Suprapubic skin (tissue), 4 donors: ENCODE measurements at regions not wholly inside any gene's neighbourhood (a gene's known extent, or its start where the extent isn't known, plus 50 kb on each side); places are given as distances from the start of the nearest gene placed in this dataset.
"Not testable (repeated sequence)": the region's sequence is repeated elsewhere in the genome, so short reads cannot be mapped to it uniquely, and the experiment has no call there.

Experiments
- DNase-seq, 2 donors: peaks; one replicate each; pipeline ENCODE4 v3.0.0-alpha.2; 2019; ENCODE audit warnings: low spot score in 2 of 2
- H3K27ac ChIP-seq: fragments of 200-600 bp; sonication (generic); one replicate; pipeline ENCODE4 v1.5.1; 2019
- H3K27me3 ChIP-seq: fragments of 200-600 bp; sonication (generic); one replicate; pipeline ENCODE4 v1.5.1; 2019
- H3K36me3 ChIP-seq: fragments of 200-600 bp; sonication (generic); one replicate; pipeline ENCODE4 v1.5.1; 2019
- H3K4me1 ChIP-seq: fragments of 200-600 bp; sonication (generic); one replicate; pipeline ENCODE4 v1.5.1; 2019
- H3K4me3 ChIP-seq: fragments of 200-600 bp; sonication (generic); one replicate; pipeline ENCODE4 v1.5.1; 2019; ENCODE audit warnings: mild to moderate bottlenecking
- H3K9me3 ChIP-seq: fragments of 200-600 bp; sonication (generic); one replicate; pipeline ENCODE4 v1.5.1; 2019
- EP300 ChIP-seq: sonication (generic); formaldehyde crosslinking; IDR thresholded peaks from one replicate; pipeline ENCODE4 v1.6.1; 2017; ENCODE audit warnings: antibody characterized with exemption
- POLR2A ChIP-seq, 2 donors: fragments of 450-650 bp; IDR thresholded peaks; one replicate each; pipeline ENCODE4 v1.6.1; 2017; ENCODE audit warnings: antibody characterized with exemption in 2 of 2, mild to moderate bottlenecking in 2 of 2, moderate library complexity in 2 of 2
- POLR2AphosphoS5 ChIP-seq, 3 donors: sonication (generic); formaldehyde crosslinking; IDR thresholded peaks; one replicate each; pipeline ENCODE4 v1.6.1; 2017; ENCODE audit warnings: antibody characterized with exemption in 3 of 3
- WGBS: methylation state at CpG from one replicate; pipeline ENCODE4 v1.1.5; 2018; 5-methylcytosine and 5-hydroxymethylcytosine counted together
- TF ChIP-seq, protein P1 (sequence below), 2 donors: fragments of 200-600 bp in 1 of 2; fragments of 450-650 bp in 1 of 2; sonication (generic) in 1 of 2; IDR thresholded peaks; one replicate each; pipeline ENCODE4 v1.5.1; 2016 to 2019; ENCODE audit warnings: antibody characterized with exemption in 2 of 2, mild to moderate bottlenecking in 1 of 2, moderate library complexity in 1 of 2

DNA sequence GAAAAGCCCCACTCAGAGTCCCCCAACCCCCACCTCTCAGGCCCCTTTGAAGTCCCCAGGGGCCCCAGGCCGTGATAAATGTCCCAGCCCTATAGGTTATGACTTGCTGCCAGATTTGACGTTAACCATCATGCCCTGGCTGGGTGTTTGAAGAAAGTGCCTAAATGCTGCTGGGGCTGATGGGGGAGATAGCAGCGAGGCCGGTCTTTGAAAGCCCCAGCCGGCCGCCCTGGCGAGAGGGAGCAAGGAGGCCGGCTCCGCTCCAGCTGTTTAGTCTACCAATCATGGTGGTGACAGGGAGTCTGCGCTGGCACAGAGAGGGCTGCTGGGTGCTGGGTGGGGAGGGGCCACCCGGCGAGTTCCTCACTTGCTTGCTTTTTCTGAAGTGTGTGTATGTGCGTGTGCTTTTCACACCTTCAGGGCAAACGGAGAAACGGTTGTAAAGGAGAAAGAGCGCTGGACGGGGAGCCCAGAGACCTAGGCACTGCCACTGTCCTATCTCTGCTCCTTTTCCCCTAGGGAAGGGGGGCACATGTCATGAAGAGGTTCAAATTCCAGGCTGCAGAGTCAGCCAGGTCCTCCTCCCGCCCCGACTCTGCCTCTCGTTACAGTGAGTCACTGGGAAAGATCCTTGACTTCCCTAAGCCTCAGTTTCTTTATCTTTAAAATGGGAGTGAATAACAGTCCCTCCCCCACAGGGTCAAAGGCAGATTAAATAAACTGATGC is 126.1 kb upstream of the HAND1 start:
- no peak overlapping the region for H3K4me3 ChIP-seq
- TF ChIP-seq, protein P1, sequence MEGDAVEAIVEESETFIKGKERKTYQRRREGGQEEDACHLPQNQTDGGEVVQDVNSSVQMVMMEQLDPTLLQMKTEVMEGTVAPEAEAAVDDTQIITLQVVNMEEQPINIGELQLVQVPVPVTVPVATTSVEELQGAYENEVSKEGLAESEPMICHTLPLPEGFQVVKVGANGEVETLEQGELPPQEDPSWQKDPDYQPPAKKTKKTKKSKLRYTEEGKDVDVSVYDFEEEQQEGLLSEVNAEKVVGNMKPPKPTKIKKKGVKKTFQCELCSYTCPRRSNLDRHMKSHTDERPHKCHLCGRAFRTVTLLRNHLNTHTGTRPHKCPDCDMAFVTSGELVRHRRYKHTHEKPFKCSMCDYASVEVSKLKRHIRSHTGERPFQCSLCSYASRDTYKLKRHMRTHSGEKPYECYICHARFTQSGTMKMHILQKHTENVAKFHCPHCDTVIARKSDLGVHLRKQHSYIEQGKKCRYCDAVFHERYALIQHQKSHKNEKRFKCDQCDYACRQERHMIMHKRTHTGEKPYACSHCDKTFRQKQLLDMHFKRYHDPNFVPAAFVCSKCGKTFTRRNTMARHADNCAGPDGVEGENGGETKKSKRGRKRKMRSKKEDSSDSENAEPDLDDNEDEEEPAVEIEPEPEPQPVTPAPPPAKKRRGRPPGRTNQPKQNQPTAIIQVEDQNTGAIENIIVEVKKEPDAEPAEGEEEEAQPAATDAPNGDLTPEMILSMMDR (IDR thresholded peaks at IDR 0.05), result no peak
- TF ChIP-seq POLR2A (IDR thresholded peaks at IDR 0.05), result no peak
- TF ChIP-seq EP300, result no peak
- TF ChIP-seq POLR2AphosphoS5 (IDR thresholded peaks at IDR 0.05), result no peak
- WGBS, result 4% methylated on average over 18 of the region's 20 CpGs
- H3K9me3 ChIP-seq, result no peaks in the 10 kb centered on the region
- peaks cover 20% of the 10 kb centered on the region for H3K27me3 ChIP-seq
- no peak overlapping the region for H3K27ac ChIP-seq
- DNase-seq, result no peak
- H3K36me3 ChIP-seq, result no peaks in the 10 kb centered on the region
- peaks cover 9% of the 10 kb centered on the region for H3K4me1 ChIP-seq

GRCh38 chr5:154603485-154603884 is 125.5 kb upstream of the HAND1 start:
- TF ChIP-seq EP300 (no peak), POLR2A (IDR thresholded peaks at IDR 0.05) (no peak), POLR2AphosphoS5 (IDR thresholded peaks at IDR 0.05) (no peak)
- TF ChIP-seq, protein P1 (IDR thresholded peaks at IDR 0.05), result no peak
- WGBS, result 70% methylated on average over 1 of the region's 1 CpG
- no peak overlapping the region for H3K4me3 ChIP-seq
- peaks cover 20% of the 10 kb centered on the region for H3K27me3 ChIP-seq
- DNase-seq, result no peak
- H3K36me3 ChIP-seq, result no peaks in the 10 kb centered on the region
- H3K4me1 ChIP-seq, result peaks cover 9% of the 10 kb centered on the region
- no peaks in the 10 kb centered on the region for H3K9me3 ChIP-seq
- no peak overlapping the region for H3K27ac ChIP-seq

DNA sequence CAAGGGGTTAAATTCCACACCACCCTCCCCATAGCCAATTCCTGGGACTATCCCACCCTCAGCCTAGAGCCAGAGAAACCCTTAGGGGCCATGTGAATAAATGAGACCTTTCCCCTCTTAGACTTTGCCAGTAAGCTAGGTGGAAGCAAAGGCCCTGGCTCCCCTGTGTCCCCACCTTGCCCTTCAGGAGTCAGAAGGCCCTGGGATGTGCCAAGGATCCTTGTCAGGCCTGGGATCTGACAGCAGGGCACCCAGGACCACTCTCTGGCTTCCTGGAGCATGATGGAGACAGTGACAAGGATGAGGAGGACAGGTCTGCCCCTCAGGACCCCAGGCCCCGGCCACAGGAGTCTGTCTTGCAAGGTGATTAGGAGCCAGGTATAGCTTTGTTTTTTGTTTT is 125.0 kb upstream of the HAND1 start:
- H3K9me3 ChIP-seq, result no peaks in the 10 kb centered on the region
- H3K4me3 ChIP-seq, result no peak overlapping the region
- no peak for DNase-seq
- peaks cover 21% of the 10 kb centered on the region for H3K27me3 ChIP-seq
- H3K36me3 ChIP-seq, result no peaks in the 10 kb centered on the region
- 83% methylated on average over 1 of the region's 1 CpG for WGBS
- H3K27ac ChIP-seq, result no peak overlapping the region
- no peak for TF ChIP-seq POLR2AphosphoS5 (IDR thresholded peaks at IDR 0.05)
- H3K4me1 ChIP-seq, result peaks cover 9% of the 10 kb centered on the region

- Histone ChIP-seq H3K4me1 (peaks cover 9% of the 10 kb centered on the region), H3K4me3 (no peak overlapping the region), H3K36me3 (no peaks in the 10 kb centered on the region), H3K27me3 (peaks cover 16% of the 10 kb centered on the region), H3K27ac (no peak overlapping the region), H3K9me3 (no peaks in the 10 kb centered on the region)
- 82% methylated on average over 7 of the region's 7 CpGs for WGBS
- TF ChIP-seq EP300 (no peak), POLR2A (IDR thresholded peaks at IDR 0.05) (no peak), POLR2AphosphoS5 (IDR thresholded peaks at IDR 0.05) (no peak)
- TF ChIP-seq, protein P1 (IDR thresholded peaks at IDR 0.05), result no peak
- no peak for DNase-seq
Observed at GRCh38 chr5:154601014-154601413, 123.0 kb upstream of the HAND1 start.

GRCh38 chr5:154598021-154598420 is 120.0 kb upstream of the HAND1 start:
- H3K9me3 ChIP-seq, result no peaks in the 10 kb centered on the region
- TF ChIP-seq EP300, result no peak
- no peak for TF ChIP-seq POLR2A (IDR thresholded peaks at IDR 0.05)
- TF ChIP-seq POLR2AphosphoS5 (IDR thresholded peaks at IDR 0.05), result no peak
- TF ChIP-seq, protein P1 (IDR thresholded peaks at IDR 0.05), result no peak
- no peak overlapping the region for H3K27ac ChIP-seq
- no peaks in the 10 kb centered on the region for H3K4me1 ChIP-seq
- H3K4me3 ChIP-seq, result no peak overlapping the region
- H3K27me3 ChIP-seq, result peaks cover 9% of the 10 kb centered on the region
- 97% methylated on average over 2 of the region's 2 CpGs for WGBS
- no peak for DNase-seq
- H3K36me3 ChIP-seq, result no peaks in the 10 kb centered on the region

DNA sequence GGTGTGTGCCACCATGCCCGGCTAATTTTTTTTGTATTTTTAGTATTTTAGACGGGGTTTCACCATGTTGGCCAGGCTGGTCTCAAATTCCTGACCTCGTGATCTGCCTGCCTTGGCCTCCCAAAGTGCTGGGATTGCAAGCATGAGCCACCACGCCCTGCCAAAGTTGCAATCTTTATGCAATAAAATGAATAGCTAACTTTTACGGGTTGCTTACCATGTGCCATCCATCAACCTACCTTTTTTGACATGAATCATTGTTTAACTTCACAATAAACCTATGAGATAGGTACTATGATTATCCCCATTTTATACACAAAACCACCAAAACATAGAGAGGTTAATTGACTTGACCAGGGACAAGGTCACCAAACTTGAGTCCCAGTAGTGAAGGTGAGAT is 118.8 kb upstream of the HAND1 start:
- not testable (repeated sequence) for H3K27ac ChIP-seq, H3K36me3 ChIP-seq, H3K27me3 ChIP-seq, H3K4me3 ChIP-seq, H3K9me3 ChIP-seq, DNase-seq, H3K4me1 ChIP-seq
- 90% methylated on average over 5 of the region's 5 CpGs for WGBS
